Activated CD8-positive, alpha-beta memory T cell treated with anti-CD3 and anti-CD28 coated beads, Interleukin-2, amount 50 U/mL, for 24 hours (primary cell): ENCODE measurements at regions not wholly inside any gene's neighbourhood (a gene's known extent, or its start where the extent isn't known, plus 50 kb on each side); places are given as distances from the start of the nearest gene placed in this dataset.
"Not testable (repeated sequence)": the region's sequence is repeated elsewhere in the genome, so short reads cannot be mapped to it uniquely, and the experiment has no call there.

ENCODE experiments used
- DNase-seq: peaks from one replicate; pipeline ENCODE4 v3.0.0-alpha.2; 2020; ENCODE audit errors: extremely low read depth

DNA sequence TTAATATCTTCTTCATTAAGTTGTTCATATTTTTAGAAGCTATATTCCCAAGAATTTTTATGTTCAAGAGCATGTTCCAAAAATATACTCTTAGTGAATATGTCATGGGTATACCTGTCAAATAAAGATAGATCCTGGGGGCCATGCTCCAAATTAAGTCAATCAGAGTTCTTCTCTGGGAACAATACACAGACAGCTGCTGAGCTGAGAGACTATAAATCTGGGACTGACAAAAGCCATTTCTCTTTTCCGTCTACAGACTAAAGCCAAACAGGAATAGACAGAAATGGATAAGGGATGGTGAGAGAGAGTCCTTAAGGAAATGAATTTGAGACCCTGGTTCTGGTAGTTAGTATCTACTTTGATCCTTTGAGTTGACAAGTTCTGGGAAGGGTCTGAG, 465.1 kb upstream of the RASGRP1 start:
- no peak for DNase-seq

DNA sequence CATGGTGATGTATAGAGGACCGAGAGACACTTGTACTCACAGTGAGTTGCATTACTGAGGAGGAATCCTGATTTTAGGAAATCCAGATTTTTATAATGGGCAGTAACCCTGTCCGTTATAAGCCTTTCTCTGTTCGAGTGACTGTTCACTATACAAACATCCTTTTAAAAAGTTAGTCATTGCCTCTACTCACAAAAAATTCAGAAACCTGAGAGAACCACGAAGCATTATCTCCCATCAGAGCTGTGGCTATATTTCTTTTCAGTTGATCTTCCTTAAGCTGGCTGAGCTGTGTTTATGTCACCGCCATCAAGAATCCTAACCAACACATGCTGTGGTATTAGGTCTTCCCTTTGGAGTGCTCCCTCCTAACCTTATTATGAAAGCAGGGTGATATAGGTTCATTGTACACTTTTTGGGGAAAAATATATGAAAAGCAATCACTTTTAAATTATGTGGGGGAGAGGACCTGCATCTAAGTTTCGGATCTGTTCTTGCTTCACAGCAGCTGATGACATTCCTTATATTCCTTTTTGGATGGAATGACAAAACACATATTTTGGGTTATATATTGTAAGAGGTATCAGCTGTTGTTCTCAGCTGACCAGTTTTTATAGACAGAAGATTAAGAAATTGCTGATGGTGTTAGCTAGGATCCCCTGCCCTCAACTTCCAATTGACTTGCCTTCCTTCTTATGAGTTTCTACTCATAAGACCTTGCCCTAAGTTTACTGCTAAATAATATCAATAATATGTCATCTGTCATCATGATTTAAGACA, 465.9 kb upstream of the RASGRP1 start:
- no peak for DNase-seq

DNA sequence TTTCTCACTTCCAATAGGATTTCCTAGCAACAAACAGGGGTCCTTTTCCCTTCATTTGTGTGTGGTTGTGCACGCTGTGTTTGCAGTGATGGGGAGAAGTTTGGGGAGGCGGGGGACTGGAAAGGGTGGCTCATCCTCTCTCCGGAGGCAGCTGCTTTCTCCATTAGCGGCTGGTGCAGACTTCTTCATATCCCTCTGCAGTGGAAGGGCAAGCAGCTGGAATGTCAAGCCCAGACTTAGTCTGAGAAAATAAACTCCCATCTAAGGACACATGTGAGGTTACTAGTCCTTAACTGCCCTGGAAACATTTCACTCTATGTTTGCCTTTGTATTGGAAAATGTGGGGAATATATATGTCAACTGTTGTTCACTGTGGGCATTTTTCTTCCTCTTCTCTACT, 467.0 kb upstream of the RASGRP1 start:
- DNase-seq = no peak

DNA sequence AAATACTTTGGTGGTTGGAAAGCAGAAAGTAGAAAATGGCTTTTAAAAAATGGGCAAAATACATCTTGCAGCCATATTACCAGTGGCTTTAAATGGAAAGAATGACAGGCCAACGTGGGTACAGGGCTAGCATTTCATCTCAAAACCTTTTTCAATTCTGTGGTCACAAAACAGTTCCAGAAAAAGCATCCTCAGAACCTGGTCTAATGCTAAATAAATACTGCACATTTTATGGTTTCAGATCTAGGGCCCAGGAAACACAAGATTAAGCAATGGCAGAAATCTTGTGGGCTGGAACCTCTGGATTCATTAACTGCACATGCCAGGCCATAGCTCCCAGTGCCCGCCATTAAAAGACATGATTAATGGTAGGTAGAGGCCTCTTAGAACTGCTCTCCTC, 470.2 kb upstream of the RASGRP1 start:
- DNase-seq = no peak

DNA sequence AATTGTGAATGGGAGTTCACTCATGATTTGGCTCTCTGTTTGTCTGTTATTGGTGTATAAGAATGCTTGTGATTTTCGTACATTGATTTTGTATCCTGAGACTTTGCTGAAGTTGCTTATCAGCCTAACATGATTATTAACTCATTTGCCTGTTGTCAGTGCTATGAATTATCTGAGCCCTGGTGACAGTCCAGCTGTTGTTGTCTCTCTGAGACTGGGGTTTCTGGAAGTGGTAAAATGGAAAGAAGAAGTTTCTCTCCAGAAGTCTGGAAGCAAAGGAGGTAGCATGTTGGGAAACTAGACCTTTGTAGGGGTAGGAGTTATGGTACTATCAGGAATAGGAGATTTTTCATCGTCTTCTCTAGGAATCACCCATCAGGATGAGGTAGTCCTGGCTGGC, 473.0 kb upstream of the RASGRP1 start:
- DNase-seq = not testable (repeated sequence)

DNA sequence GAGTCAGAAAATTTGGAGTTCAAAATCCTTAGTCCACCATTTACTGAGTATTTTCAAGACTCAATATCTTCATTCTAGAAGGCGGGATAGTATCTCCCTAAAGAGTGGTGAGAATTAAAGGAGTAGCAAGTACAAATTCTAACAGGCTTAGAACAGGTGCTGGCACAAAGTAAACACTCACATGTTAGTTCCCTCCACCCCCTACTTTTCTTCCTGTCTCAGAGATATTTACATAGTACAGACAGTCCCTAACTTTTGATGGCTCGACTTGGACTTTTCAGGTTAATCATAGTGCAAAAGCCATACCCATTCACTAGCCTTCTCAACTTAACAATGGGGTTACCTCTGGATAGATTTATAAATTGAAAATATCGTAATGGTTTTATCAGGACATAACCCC, 476.2 kb upstream of the RASGRP1 start:
- DNase-seq = no peak

DNA sequence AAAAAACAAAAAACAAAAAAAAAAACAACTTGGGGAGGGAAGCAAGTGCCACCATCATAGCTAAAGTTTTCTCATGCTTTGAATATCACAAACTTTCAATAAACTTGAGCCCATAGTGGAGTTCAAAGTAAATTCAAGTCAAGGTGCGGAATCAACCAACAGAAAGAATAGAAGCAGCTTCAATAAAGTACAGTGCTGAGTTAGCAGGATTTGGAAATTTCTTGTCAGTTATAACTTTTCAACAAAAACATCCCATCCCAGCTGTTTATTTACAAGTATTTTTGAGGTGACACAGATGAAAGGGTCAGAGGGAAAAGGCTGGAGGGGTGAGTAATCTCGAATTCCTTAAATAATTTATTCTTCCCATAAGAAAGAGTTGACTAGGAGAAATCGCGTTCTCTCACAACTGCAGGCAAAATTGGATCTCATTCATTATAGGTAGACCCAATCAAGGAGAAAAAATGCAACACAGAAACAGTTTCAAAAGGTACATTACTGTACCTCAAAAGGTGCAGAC, 477.4 kb upstream of the RASGRP1 start:
- DNase-seq = no peak

DNA sequence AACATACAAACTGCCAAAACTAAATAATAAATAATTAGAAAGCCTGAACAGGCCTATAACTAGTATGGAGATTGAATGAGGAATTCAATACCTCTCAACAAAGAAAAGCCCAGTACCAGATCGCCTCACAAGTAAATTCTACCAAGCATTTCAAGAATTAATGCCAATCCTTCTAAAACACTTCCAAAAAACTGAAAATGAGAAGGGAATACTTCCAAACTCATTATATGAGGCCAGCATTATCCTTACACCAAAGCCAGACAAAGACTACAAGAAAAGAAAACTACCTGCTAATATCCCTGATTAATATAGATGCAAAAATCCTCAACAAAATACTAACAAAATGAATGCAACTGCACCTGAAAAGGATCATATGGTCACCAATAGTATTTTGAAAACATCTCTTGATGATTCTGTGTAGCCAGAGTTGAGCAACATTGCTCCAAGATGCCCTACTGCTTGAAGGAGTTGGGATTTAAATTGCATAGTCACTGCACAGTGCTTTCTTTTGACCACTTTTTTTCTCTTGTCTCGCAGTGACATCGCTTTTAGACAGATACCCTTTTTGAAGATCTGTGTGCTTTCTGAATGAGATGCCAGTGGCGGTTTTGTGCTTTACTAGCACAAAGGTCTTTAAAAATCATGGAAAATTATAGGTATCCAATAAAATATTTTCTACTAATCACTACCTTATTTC, 487.2 kb upstream of the RASGRP1 start:
- DNase-seq = no peak

DNA sequence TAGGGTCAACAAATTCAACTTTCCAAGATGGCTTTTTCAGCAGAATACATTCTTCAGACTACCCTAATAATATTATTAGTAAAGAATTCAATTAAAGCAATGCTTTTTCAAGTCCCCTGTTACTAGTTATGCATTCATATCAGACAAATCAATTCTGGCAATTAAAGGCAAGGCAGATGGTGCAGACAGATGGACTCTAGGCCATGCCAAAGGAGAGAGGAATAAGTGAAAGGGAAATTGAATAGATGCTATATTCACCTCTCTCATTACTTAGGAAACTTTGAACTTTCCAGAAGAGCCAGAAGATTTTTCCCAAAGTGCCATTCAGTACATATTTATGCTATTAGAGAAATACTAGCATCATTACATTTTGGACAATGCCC, 487.7 kb upstream of the RASGRP1 start:
- DNase-seq = no peak

DNA sequence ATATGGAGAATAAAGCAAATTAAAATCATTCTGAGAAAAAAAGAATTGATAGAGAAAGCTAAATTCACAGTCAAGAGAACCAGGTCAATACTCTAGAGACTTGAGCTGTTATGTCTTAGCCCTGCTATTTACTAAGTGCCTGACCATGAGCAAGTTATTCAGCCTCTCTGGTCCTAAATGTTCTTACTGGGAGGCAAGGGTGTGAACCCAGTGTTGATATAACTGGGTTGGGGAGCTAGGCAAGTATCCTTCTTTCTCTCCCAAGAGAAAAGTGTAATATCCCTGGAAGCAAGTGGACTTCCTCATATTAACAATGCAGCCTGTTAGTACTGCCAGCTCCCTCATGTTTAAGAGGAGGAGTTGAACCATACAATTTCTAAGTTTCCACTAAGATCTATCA, 488.9 kb upstream of the RASGRP1 start:
- no peak for DNase-seq

DNA sequence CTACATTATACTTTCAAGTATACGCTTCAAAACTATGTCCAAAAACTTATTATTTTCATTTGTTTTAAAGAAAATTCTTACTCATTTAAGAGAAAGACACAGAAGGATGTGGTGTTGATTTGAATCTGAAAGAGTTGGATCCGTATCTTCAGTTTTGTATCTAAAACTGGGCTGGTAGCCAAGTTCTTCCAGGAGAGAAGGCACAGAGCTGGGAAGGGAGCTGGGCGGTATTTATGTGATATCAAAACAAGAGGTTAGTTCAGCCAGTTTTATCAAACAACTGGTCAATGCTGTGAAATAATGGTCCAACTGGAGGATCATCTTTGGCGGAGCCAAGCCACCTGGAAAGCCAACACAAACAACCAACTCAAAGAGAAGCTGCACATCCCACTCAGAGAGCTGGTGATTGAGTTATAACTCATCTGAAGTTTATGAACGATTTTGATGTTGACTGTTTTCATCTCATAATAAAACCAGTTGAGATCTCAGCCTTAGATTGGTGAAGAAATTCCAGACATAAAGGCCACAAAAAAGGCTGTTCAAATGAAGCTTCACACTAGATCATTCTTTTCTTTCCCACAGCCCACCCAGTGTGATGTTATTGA, 489.6 kb upstream of the RASGRP1 start:
- DNase-seq = no peak

DNA sequence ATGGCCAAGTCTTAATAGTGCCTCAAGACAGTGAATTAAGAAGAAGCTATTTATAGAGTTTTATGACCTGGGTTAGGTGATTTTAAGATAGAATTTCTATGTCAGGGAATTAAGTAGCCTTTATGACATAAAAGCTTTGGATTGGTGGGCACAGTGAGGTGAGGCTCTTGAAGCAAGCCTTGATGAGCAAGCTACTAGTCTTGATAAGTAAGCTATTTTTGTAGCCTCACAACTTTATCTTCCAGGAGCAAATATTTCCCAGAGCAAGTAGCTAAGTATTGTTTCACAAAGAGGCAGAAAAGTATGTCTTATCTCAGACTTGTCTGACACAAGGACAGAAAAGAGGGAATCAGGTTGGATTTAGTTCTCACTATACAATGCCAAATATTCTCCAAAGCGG, 491.7 kb upstream of the RASGRP1 start:
- no peak for DNase-seq

DNA sequence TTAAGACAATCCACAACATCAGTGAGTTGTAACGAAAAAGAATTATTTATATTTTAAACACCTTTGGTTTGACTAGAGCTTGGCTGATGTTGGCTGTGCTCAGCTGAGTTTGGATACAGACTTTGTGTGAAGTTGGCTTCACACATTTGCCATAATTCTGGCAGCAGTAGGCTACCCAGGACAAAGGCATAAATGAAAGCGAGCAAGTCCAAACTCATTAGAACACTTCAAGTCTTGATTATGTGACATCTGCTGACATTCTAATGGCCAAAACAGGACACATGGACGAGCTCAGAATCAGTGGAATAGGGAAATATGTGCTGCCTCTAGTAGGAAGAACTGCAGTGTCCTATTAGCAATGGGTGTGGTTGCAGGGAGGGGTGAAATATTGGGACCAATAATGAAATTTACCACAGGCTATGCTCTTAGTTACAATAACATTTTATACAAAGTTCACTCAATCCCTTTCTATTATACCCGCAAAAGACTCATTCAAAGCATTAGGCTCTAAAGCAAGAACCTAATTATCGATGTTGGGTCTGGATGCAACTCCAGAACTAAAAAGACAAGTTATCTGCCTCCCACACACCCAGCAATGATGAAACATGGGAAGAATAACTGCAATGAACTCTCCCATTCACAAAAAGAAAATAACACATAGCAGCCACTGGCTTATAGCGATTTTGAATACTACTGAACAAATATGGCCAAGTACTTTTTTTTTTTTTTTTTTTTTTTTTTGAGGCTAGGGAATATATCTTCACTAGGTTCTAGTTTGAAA, 493.9 kb upstream of the RASGRP1 start:
- DNase-seq = no peak

DNA sequence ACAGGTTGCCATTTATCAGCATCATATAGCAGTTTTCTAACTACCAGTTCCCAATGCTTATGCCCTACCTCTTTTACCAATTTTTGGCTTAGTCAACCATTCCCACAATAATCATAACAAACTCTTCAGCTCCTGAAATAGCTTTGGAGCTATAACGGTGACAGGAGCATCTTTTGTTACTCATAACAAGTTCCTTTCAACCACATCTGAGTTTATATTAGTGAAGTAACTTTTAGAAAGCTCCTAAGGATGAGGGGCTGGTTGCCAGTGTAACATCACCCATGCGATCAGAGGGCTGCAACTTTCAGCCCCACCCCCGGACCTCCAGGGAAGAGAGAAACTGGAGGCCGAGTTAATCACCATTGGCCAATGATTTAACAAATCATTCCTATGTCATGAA, 495.3 kb upstream of the RASGRP1 start:
- DNase-seq = no peak

DNA sequence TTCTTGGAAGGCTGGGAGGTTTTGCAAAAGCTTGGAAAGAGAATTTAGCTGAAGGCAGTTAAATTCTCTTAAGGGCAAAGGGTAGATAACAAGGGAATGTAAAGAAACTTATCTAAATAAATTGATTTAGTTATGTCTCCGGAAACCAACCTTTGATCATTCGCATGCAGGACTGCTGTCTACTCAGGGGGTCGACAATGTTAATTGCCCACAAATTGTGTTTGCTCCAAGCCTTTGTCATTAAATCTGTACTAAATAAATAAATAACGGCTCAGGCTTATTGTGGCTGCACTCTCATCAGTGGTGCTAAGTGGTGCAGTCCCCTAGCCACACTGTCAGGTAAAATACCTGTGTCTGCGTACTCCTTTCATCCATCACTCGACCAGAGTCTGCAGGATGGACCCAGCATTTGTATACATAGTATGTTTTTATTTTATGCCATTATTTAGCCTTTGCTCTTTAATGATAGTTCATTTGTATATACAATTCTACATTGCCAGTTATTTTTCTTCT, 497.4 kb upstream of the RASGRP1 start:
- DNase-seq = no peak

DNA sequence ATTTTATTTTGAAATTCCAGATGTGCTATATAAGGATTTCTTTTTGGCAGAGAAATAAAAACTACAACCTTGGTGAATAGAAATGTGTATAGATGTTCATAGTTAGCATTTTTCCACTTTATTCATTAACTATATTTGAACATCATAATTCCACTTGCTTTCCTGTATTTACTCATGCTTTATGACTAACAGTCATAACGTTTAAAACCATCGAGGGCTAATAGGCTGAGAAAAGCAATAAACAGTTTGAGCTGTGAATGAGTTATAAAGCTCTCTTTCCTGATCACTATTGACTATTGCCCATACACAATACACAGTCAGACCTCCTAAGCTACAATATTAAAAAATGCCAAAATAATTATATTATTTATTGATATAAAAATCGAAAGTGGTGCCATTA, 502.1 kb upstream of the RASGRP1 start:
- DNase-seq = no peak

DNA sequence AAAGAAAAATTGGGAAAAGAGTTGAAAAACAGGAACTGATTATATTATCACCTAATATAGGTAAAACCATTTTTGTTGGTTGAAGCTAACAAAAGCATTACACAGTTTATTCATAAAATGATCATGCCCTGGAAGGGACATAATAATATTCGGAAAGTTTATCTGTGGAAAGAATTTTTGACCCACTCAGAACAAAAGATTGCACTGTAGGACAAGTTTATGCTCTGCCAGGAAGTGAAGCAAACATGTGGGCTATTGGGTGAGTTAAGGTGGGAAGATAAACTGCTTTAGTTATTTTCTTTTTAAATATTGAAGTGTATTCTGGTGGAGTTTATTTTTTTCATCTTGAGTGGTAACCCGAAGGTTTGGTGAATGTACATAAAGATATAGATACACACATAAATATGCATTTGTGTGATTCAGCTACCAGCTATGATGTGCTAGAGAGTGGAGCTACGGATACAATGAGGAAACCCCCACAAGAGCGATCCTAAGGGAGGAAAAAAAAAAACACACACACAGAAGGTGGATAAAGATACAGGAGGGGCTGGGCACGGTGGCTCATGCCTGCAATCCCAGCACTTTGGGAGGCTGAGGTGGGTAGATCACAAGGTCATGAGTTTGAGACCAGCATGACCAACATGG, 506.4 kb upstream of the THBS1 start:
- DNase-seq = no peak

DNA sequence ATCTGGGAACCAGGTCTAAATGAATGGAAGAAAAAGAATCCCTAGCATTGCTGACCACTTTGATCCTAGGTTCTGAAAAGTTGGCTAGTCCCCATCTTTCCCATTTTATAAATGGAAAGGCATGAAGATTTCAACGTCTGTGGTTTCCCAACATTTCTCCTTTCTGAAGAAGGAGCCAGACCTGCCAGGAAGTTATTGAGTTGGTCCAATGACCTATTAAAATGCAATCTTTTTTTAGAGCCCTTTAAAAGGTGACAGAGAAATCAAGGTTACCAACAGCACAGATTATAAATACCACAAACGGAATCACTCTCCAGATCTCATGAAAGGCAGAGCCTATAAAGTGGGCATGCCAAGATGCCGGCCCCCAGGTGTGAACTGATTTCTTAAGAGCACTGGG, 505.6 kb upstream of the THBS1 start:
- no peak for DNase-seq

DNA sequence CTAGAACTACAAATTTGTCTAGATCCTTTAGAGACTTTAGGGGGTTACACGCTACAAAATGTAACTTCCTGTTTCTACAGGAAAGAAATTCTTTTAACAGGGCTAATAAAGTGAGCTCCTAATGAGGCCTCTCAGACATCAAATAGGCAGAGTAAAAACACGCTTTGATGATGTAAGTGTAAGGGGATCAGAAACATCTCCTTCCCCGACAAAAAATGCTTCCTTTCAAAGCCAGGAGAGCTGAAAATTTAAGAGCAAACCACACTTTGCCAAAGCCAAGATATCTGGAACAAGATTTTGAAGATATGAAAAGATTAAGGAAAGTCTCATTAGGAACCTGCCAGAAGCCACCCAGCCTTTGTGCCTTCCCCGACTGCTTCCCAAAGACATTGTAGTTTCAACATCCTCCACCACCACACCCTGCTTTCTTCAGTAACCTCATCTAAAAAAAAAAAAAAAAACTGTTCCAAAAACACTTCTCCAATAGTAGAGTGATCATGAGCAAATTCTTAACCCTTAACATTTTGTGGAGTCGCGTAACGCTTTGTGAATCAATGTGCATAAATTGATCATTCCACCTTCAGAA, 505.0 kb upstream of the THBS1 start:
- no peak for DNase-seq

DNA sequence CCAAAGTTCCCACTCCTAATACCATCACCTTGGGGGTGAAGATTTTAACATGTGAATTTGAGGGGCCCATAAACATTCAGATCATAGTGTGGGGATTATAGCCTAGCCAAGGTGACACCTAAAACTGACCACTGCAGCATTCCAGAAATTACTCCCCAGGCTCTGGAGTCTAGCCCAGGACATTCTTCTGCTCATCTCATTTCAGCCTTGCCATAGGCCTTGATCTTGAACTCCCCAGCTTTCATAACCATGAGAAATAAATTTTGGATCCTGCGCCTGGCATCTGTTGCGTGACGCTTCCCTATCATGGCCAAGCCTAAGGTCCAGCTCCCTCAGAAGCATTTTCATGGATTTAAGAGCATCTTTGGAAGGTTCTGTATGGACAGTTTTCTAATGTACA, 502.9 kb upstream of the THBS1 start:
- no peak for DNase-seq

DNA sequence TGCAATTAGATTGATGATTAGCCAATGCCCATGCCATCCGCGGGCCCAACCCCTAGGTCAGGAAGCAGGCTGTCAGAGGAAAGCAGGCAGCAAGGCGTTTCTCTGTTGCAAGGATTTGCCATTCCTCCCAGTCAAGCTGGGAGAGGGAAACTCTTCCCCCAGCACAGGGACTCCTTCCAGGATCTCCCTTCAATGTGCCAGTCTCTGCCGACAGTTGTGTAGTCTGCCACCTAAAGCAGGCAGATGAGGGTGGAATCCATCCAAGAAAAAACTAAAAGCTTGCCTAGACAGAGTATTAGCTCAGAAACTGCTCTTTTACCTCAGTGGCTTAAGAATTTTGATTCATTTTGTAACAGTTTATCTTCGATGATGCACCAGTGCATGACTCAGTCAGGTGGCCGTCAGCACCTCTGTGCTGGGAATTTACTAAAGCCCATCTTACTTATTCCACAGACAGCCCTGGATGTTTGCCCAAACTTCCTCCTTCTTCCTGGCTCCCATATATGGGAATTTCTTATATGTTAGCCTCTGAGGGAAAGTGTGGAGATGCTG, 501.5 kb upstream of the THBS1 start:
- no peak for DNase-seq
